GM12865 (cell line): ENCODE measurements at regions not wholly inside any gene's neighbourhood (a gene's known extent, or its start where the extent isn't known, plus 50 kb on each side); places are given as distances from the start of the nearest gene placed in this dataset.
"Not testable (repeated sequence)": the region's sequence is repeated elsewhere in the genome, so short reads cannot be mapped to it uniquely, and the experiment has no call there.

Source experiments
- DNase-seq: peaks from one replicate; pipeline ENCODE4 v3.0.0; 2010; ENCODE audit warnings: low read depth
- H3K4me3 ChIP-seq: 2 replicates; pipeline ENCODE4 v1.5.1; 2011; ENCODE audit warnings: mild to moderate bottlenecking, low read depth, low read length, control low read depth
- TF ChIP-seq, protein P1 (sequence below): IDR thresholded peaks from 2 replicates; pipeline ENCODE4 v1.5.1; 2011; ENCODE audit warnings: low read length, control low read depth, low read depth, inconsistent platforms; ENCODE audit not compliant: insufficient read depth; ENCODE audit errors: missing control alignments

DNA sequence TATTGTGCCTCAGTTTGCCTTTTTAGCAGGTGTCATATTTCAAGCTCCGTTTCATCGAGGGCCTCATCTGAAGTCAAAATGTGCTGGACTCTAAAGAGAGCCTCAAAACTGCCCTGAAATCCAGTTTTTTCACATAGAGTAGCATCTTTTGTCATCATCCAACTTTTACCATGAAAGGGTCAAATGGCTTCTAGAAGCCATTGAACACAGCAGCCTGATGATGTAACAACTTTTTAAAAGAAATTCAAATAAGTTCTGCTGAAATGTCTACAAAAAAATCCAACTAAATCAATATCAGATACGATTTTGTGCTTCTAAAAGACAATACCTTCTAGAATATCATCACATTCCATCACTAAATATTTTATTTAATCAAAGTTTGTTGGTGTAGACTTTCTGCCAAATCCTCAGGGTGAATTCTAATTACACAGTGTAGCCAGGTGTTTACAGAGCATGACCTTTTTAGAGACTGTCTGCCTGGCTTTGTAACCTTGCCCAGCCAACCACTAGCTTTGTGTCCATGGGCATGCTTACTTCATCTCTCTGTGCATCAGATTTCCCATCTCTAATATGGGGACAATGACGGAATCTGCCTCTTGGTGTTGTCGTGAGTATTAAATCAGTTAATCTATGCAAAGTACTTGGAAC is 505.0 kb downstream of the EBF1 start:
- H3K4me3 ChIP-seq, result no peak overlapping the region
- TF ChIP-seq, protein P1, sequence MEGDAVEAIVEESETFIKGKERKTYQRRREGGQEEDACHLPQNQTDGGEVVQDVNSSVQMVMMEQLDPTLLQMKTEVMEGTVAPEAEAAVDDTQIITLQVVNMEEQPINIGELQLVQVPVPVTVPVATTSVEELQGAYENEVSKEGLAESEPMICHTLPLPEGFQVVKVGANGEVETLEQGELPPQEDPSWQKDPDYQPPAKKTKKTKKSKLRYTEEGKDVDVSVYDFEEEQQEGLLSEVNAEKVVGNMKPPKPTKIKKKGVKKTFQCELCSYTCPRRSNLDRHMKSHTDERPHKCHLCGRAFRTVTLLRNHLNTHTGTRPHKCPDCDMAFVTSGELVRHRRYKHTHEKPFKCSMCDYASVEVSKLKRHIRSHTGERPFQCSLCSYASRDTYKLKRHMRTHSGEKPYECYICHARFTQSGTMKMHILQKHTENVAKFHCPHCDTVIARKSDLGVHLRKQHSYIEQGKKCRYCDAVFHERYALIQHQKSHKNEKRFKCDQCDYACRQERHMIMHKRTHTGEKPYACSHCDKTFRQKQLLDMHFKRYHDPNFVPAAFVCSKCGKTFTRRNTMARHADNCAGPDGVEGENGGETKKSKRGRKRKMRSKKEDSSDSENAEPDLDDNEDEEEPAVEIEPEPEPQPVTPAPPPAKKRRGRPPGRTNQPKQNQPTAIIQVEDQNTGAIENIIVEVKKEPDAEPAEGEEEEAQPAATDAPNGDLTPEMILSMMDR, result no peak
- DNase-seq, result no peak

GRCh38 chr5:158593925-158594324 is 505.8 kb downstream of the EBF1 start:
- H3K4me3 ChIP-seq, result no peak overlapping the region
- DNase-seq, result no peak
- TF ChIP-seq, protein P1, result no peak

DNA sequence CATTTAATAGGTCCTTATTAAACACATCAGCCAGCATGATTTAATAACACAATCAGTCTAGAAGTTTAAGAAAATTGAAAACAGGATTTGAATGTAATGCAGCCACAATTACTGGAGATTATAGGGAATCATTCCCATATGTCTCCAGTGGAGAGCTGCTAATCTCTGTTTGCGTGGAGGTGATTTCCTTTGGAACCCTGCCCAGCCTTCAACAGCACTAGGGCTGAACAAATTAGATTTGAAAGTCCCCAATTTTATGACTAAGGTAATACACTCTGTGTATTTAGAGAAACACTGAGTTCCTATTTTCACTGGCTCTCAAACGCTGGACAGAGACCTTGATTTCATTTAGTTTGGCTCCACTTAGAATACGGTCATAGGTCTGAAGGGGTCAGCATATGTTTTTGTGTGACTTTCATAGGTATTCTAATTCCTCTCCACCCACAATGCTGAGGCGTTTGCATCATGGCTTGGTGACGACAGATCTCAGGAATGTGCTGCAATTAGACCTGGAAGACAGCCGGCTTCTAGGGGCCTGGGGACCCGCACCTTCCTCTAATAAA is 508.3 kb downstream of the EBF1 start:
- no peak overlapping the region for H3K4me3 ChIP-seq
- TF ChIP-seq, protein P1, result no peak
- DNase-seq, result no peak

GRCh38 chr5:158590746-158591300 is 508.9 kb downstream of the EBF1 start:
- TF ChIP-seq, protein P1, result no peak
- no peak overlapping the region for H3K4me3 ChIP-seq

DNA sequence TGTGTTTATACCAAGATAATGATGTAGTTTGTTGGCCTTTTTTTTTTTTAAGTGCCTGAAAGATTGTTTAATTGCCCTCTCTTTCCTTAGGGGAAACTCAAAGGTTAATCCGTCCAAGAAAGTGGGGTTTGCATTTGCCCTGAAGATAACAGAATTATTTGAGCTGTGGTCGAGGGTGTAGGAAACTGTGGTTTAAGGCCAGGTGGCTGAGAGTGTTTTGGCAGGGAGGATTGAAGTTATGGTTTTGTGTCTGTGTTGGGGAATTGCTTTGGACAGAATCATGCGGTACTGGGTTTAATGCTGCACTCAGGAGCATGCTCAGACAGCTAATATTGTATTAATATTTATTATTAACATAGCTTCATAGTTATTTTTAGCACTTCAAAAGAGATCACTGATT is 509.8 kb downstream of the EBF1 start:
- TF ChIP-seq, protein P1, result no peak
- no peak overlapping the region for H3K4me3 ChIP-seq
- DNase-seq, result no peak

More at GRCh38 chr5:158590746-158591300, 508.9 kb downstream of the EBF1 start:
- DNase-seq, result no peak

GRCh38 chr5:158588617-158589016 is 511.1 kb downstream of the EBF1 start:
- TF ChIP-seq, protein P1, result no peak
- H3K4me3 ChIP-seq, result no peak overlapping the region
- no peak for DNase-seq

GRCh38 chr5:158586054-158586453 is 513.7 kb downstream of the EBF1 start:
- TF ChIP-seq, protein P1, result no peak
- no peak for DNase-seq
- H3K4me3 ChIP-seq, result no peak overlapping the region

GRCh38 chr5:158582669-158583068 is 517.0 kb downstream of the EBF1 start:
- H3K4me3 ChIP-seq, DNase-seq: not testable (repeated sequence)
